Neuron (in vitro differentiated cells): ENCODE measurements at regions not wholly inside any gene's neighbourhood (a gene's known extent, or its start where the extent isn't known, plus 50 kb on each side); places are given as distances from the start of the nearest gene placed in this dataset.
A peak's percentile ranks its signal among the peaks of the same experiment; 100 is the strongest.

Experiments used
- H2AFZ ChIP-seq: one replicate; pipeline ENCODE4 v1.6.1; 2013; ENCODE audit warnings: low read depth, mild to moderate bottlenecking, inconsistent platforms, low read length, moderate library complexity
- H3K27me3 ChIP-seq: one replicate; pipeline ENCODE4 v1.6.1; 2013; ENCODE audit warnings: low read length; ENCODE audit not compliant: insufficient read depth
- H3K36me3 ChIP-seq: one replicate; pipeline ENCODE4 v1.6.1; 2013; ENCODE audit warnings: low read length; ENCODE audit not compliant: insufficient read depth
- H3K4me1 ChIP-seq: one replicate; pipeline ENCODE4 v1.6.1; 2013; ENCODE audit warnings: low read length; ENCODE audit not compliant: insufficient read depth
- H3K4me3 ChIP-seq: 2 replicates; pipeline ENCODE4 v1.5.1; 2013; ENCODE audit warnings: mild to moderate bottlenecking, low read length, moderate library complexity
- H3K9me3 ChIP-seq: one replicate; pipeline ENCODE4 v1.6.1; 2013; ENCODE audit warnings: low read length

DNA sequence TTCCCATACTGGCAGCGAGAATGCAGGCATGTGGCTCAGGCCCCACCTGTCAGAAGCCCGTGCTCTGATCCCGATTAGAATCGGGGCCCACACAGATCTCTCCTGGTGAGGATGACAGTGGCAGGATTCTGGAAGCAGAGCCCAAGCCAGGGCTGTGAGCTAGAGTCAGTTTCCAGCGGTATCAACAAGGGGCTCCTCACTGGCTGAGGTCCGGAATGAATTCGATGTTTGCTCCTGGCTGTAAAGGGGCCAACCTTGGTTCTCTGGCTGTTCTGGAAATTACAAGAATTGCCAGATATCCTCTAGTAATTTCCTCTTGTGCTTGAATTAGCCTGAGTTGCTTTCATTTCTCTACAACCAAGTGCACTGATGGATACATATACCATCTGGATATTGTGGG, 129.1 kb upstream of the SPRY4 start:
- H3K4me3 ChIP-seq = no peak overlapping the region
- H2AFZ ChIP-seq = no peak overlapping the region
- H3K27me3 ChIP-seq = no peaks in the 10 kb centered on the region
- H3K4me1 ChIP-seq = no peaks in the 10 kb centered on the region
- no peaks in the 10 kb centered on the region for H3K9me3 ChIP-seq
- H3K36me3 ChIP-seq = no peaks in the 10 kb centered on the region

DNA sequence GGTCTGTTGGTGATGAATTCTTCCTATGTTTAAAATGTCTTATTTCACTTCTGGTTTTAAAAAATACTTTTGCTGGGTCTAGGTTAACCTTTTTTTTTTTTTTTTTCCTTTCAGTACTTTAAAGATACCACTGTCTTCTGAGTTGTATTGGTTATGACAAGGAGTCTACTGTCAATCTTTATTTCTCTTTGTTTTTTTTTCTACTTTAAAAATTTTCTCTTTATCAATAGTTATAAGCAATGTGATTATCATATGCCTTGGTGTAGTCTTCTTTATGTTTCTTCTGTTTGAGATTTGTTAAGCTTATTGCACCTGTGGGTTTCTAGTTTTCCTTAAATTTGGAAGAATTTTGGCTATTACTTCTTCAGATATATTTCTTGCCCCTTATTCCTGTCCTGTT, 125.6 kb upstream of the SPRY4 start:
- peaks cover 16% of the 10 kb centered on the region for H3K4me1 ChIP-seq
- no peaks in the 10 kb centered on the region for H3K27me3 ChIP-seq
- no peaks in the 10 kb centered on the region for H3K36me3 ChIP-seq
- H2AFZ ChIP-seq = no peak overlapping the region
- H3K4me3 ChIP-seq = no peak overlapping the region
- no peaks in the 10 kb centered on the region for H3K9me3 ChIP-seq

DNA sequence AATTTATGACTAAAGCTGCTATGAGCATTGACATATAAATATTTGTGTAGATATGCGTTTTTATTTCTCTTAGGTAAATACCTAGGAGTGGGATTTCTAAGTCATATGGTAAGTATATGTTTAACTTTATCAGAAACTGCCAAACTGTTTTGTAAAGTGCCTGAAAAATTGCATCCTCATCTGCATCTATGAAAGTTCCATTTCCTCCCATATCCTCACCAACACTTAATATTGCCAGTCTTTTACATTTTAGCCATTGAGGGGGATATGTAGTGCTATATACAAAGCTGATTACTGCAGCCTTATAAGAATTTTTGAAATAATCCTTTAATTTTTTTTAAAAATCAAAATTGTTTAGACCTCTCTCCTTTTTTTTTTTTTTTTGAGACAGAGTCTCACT, 123.1 kb upstream of the SPRY4 start:
- H3K4me1 ChIP-seq = peaks cover 16% of the 10 kb centered on the region
- no peaks in the 10 kb centered on the region for H3K27me3 ChIP-seq
- no peak overlapping the region for H3K4me3 ChIP-seq
- no peak overlapping the region for H2AFZ ChIP-seq
- no peaks in the 10 kb centered on the region for H3K9me3 ChIP-seq
- no peaks in the 10 kb centered on the region for H3K36me3 ChIP-seq

DNA sequence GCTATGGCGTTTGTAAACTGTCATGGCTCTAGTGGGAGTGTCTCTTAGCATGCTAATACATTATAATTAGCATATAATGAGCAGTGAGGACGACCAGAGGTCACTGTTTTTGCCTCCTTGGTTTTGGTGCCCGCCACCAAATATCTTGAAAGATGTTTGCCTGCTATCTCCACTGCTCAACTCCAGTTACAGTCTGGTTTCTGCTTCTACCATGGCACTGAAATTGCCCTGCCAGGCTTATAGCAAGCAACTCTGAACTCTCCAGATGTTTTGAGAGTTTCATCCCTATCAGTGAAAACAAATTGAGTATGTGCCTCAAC, 122.1 kb upstream of the SPRY4 start:
- Histone ChIP-seq H3K9me3 (no peaks in the 10 kb centered on the region), H2AFZ (peak overlapping the region; percentile 60), H3K4me3 (no peak overlapping the region)

DNA sequence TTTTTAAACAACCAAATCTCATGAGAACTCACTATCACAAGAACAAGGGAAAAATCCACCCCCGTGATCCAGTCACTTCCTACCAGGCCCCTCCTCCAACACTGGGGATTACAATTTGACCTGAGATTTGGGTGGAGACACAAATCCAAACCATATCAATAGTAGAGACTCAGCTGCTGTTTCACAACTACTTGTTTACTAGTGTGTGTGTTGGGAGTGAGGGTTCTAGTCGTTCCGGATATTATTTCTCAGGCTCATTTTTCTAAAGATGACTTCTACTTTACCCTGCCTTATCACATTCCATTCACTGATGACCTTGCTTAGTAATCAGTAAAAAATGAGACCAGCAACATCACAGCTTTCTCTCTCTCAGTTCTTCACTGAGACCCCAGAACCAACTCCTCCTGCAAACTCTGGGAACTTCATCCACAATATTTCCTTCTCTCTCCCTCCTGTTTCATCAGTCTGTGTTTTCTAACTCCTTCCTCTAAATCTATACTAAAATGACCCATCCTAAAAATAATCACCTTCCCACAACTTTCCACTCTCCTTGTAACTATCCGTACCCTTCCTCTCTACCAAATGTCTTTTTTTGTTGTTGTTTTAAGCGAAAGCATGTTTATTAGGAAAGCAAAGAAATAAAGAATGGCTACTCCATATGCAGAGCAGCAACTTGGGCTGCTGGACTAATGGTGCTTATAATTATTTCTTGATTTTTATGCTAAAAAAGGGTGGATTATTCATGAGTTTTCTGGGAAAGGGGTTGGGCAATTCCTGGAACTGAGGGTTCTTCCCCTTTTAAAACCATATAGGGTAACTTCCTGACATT, 121.5 kb upstream of the SPRY4 start:
- H2AFZ ChIP-seq = peak overlapping the region; percentile 60
- H3K4me1 ChIP-seq = peaks cover 24% of the 10 kb centered on the region
- no peaks in the 10 kb centered on the region for H3K27me3 ChIP-seq
- no peaks in the 10 kb centered on the region for H3K36me3 ChIP-seq
- H3K9me3 ChIP-seq = no peaks in the 10 kb centered on the region
- H3K4me3 ChIP-seq = no peak overlapping the region

More for the DNA sequence above, 122.1 kb upstream of the SPRY4 start:
- no peaks in the 10 kb centered on the region for H3K27me3 ChIP-seq
- H3K4me1 ChIP-seq = peaks cover 19% of the 10 kb centered on the region
- H3K36me3 ChIP-seq = no peaks in the 10 kb centered on the region

DNA sequence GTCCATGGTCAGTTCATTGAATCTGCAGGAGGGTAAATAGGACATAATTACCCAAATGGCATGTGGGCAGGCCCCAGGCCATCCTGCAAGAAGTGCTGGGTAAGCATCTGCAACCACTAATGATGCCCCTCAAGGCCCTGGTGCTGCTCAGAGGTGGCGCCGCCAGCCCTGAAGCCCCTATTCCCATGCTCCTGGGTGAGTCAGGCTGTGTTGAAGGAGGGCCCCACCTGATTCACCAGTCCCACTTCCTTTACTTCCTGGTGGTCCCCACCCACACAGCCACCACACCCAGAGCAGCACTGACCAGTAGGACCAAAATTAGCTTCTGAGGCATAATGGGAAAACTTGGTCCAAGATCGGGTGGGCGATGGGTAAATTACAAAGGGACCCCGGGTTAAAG, 120.4 kb upstream of the SPRY4 start:
- no peaks in the 10 kb centered on the region for H3K36me3 ChIP-seq
- no peak overlapping the region for H2AFZ ChIP-seq
- H3K4me3 ChIP-seq = no peak overlapping the region
- no peaks in the 10 kb centered on the region for H3K9me3 ChIP-seq
- H3K4me1 ChIP-seq = peaks cover 26% of the 10 kb centered on the region
- no peaks in the 10 kb centered on the region for H3K27me3 ChIP-seq

DNA sequence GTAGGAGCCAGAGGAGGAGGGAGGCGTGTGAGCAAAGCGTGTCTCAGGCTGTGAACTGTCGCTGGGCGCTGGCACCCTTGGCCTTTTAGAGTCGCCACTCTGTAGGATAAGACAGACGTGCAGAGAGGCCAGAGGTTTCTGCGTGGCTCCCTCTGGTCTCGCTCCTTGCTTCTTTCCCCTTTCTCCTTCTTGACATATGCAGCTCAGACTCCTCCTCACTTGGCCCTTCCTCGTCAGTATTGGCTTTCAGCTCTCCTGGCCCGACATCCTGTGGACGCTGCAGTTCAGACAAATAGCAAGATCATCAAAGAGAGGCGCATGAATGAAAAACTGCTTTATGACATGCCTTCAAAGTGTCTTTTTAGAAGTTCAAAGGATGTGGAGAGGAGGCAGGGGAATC, 116.8 kb upstream of the SPRY4 start:
- no peaks in the 10 kb centered on the region for H3K36me3 ChIP-seq
- peak overlapping the region; percentile 29 for H3K4me3 ChIP-seq
- no peaks in the 10 kb centered on the region for H3K9me3 ChIP-seq
- H3K4me1 ChIP-seq = peaks cover 21% of the 10 kb centered on the region
- H2AFZ ChIP-seq = peak overlapping the region; percentile 73
- H3K27me3 ChIP-seq = no peaks in the 10 kb centered on the region

DNA sequence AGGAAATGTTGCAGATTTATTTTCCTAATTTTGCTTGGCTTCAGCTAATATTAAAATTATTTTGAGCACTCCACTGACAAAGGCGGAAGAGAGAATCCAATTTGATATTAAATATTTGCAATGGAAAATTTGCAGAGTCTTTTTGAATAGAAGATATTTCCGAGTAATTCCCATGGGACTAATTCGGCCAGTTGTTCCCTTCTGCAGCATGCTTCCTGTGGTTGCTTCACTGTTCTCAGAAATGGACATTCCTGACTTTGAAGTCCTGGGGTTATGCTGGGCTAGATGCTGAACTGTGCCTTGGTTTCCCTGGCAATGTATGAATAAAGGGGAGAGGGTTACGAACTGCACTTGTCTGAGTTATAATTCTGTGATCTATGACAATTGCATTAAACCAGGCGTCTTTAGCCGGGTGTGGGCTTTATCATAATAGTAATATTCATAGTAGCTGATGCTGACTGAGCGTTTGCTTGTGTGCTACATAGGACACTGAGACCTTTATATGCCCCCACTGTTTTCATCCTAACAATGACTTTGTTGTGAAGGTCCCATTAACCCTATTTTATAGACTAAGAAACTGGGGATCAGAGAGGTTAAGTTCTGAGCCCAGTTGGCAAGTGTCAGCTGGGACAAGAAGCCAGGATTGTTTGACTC, 114.5 kb upstream of the SPRY4 start:
- Histone ChIP-seq H3K4me1 (peaks cover 13% of the 10 kb centered on the region), H3K4me3 (no peak overlapping the region), H2AFZ (no peak overlapping the region), H3K9me3 (no peaks in the 10 kb centered on the region), H3K36me3 (no peaks in the 10 kb centered on the region), H3K27me3 (no peaks in the 10 kb centered on the region)

DNA sequence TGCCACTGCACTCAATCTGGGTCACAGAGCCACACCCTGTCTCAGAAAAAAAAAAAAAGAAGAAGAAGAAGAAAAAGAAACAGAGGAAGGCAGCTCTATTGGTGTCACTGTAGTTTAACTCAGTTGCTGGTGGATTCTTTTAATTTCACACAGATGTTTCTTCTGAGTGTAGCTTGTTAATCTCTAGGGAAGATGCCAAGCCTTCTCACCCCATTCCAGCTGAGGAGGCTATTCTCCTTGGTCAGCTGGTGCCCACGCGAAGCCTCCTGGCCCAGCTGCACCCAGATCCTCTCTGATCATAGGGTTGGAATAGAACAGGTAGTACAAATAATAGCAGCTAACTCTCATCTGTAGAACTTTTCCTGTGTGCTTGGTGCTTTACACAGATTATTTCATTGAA, 113.8 kb upstream of the SPRY4 start:
- Histone ChIP-seq H3K36me3 (no peaks in the 10 kb centered on the region), H3K4me3 (no peak overlapping the region), H3K9me3 (no peaks in the 10 kb centered on the region), H3K4me1 (peaks cover 13% of the 10 kb centered on the region), H2AFZ (no peak overlapping the region), H3K27me3 (no peaks in the 10 kb centered on the region)

DNA sequence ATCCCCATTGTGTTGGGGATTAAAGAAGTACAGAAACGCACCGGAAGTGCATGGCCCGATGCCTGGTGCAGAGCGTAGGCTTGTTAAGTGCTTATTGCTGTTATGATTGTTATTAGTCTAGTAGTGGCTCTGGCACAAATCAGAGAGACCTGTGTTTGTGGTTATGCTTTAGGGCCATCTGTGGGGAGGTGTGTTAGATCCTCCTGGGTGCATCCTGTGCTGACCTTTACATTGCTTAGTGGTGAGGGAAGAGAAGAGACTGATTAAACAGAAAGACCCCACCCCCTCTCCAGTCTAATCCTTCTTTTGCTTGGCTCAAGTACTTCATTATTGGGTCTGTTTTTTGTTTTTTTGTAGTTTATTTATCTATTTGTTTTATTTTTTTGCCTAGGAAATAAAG, 112.7 kb upstream of the SPRY4 start:
- H3K9me3 ChIP-seq = no peaks in the 10 kb centered on the region
- H3K4me1 ChIP-seq = peaks cover 13% of the 10 kb centered on the region
- H2AFZ ChIP-seq = no peak overlapping the region
- no peaks in the 10 kb centered on the region for H3K27me3 ChIP-seq
- H3K36me3 ChIP-seq = no peaks in the 10 kb centered on the region
- H3K4me3 ChIP-seq = no peak overlapping the region

DNA sequence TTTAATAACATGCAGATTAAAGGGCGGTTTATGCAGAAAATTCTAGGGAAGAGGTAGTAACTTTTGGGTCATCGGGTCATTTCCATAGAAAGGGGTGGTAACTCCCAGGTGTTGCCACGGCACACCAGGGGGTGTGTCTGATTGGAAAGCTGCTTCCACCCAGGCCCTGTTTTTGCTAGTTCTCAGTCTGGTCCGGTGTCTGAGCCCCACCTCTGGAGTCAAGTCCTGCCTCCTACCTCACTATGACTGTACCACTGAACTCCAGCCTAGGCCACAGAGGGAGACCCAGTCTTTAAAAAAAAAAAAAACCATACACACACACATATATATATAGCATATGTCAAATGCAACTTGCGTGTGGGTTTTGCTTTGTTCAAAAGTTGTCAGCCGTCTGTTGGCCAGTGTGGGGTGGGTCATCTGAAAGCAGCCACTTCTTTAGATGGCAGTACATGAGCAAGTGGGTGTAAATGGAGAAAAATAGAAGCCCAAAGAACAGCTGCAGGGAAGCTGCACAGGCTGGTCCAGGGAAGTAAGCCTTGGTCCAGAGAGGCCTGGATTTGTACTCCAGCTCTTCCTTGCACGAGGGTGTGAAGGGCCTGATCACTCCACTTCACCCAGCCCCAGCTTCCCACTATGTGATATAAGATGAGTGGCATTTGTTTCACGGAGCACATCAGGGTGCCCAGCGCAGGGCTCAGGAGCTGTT, 110.7 kb upstream of the SPRY4 start:
- Histone ChIP-seq H3K4me3 (no peak overlapping the region), H3K36me3 (no peaks in the 10 kb centered on the region), H2AFZ (no peak overlapping the region), H3K9me3 (no peaks in the 10 kb centered on the region), H3K27me3 (no peaks in the 10 kb centered on the region), H3K4me1 (peaks cover 3% of the 10 kb centered on the region)

DNA sequence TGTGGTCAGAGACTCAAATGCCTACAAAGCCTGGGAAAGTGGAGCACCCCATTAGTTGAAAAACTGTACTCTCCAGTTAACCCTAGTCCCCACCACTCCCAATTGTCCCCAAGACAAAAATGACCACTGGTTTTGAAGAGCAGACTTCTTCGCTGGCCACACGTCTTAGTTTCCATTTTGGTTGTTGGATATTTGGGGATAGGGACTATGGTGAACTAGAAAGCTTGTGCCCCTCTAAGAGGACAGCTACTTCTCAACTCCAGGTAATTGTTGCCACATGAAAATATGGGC, 109.4 kb upstream of the SPRY4 start:
- no peaks in the 10 kb centered on the region for H3K9me3 ChIP-seq
- no peaks in the 10 kb centered on the region for H3K27me3 ChIP-seq
- H3K4me1 ChIP-seq = peaks cover 1% of the 10 kb centered on the region
- no peak overlapping the region for H3K4me3 ChIP-seq
- H2AFZ ChIP-seq = no peak overlapping the region
- H3K36me3 ChIP-seq = no peaks in the 10 kb centered on the region

DNA sequence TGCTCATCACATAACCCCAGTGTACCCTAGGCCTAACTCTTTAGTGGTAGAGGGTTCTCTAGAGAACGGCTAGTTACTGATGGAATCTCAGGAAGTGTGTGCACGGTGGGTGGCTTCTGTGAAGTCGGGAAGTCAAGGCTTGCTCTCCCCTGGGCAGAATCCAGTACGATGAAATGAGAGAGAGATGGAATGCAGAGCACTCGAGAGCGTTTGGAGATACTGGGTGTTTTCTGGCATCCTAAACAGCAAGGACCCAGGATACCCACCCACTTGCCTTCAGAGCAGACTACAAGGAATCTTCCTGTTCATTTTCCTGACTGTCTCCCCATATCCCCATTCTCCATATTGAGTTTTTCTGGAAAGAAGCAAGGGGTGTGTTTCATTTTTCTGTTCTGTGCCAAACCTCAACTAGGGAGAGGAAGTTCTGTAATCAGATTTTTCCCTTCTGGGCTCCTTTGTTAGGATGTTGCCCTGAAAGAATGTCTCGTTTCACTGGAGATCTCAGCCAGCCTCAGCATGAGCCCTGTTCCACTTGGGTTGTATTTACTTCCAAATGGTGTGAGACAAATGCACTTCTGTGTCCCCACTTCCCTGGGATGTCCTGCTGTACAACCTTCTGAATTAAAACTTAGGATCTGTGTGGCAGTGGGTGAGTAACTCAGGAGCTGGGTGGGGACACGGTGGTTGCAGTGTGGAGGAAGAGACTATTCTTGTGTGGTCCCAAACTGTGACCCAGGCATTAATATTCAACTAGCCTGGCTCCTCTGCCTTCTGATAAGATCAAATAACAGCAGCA, 108.9 kb upstream of the SPRY4 start:
- Histone ChIP-seq H3K4me1 (no peaks in the 10 kb centered on the region), H2AFZ (no peak overlapping the region), H3K27me3 (no peaks in the 10 kb centered on the region), H3K36me3 (no peaks in the 10 kb centered on the region), H3K4me3 (no peak overlapping the region), H3K9me3 (no peaks in the 10 kb centered on the region)
